ENCODE measurements at regions not wholly inside any gene's neighbourhood (a gene's known extent, or its start where the extent isn't known, plus 50 kb on each side); places are given as distances from the start of the nearest gene placed in this dataset.
A peak's percentile ranks its signal among the peaks of the same experiment; 100 is the strongest.
"Not testable (repeated sequence)": the region's sequence is repeated elsewhere in the genome, so short reads cannot be mapped to it uniquely, and the experiment has no call there.

GRCh38 chr14:51368721-51369163, 128.7 kb downstream of the TMX1 start:
- no peak for DNase-seq
- Histone ChIP-seq H3K27ac (peak overlapping the region in 1 of 2 donors; percentile 48), H3K4me3 (no peak overlapping the region), H3K36me3 (no peaks in the 10 kb centered on the region), H3K9me3 (no peaks in the 10 kb centered on the region), H3K27me3 (no peaks in the 10 kb centered on the region), H3K4me1 (no peaks in the 10 kb centered on the region)
- peak; percentile 32 for ATAC-seq
- TF ChIP-seq CTCF (IDR thresholded peaks at IDR 0.05): no peak
- intact Hi-C loops (cut with DNase I): no loop called here

GRCh38 chr14:51369814-51370213, 129.8 kb downstream of the TMX1 start:
- no peaks in the 10 kb centered on the region for H3K36me3 ChIP-seq
- intact Hi-C loops (cut with DNase I): no loop called here
- ATAC-seq: peak; percentile 33
- no peaks in the 10 kb centered on the region for H3K4me1 ChIP-seq
- H3K9me3 ChIP-seq: no peaks in the 10 kb centered on the region
- no peak overlapping the region for H3K27ac ChIP-seq
- peak in 1 of 2 donors; percentile 14 for TF ChIP-seq CTCF (IDR thresholded peaks at IDR 0.05)
- H3K27me3 ChIP-seq: no peaks in the 10 kb centered on the region
- DNase-seq: no peak
- no peak overlapping the region for H3K4me3 ChIP-seq

- Histone ChIP-seq H3K36me3 (no peaks in the 10 kb centered on the region), H3K4me1 (no peaks in the 10 kb centered on the region), H3K9me3 (no peaks in the 10 kb centered on the region), H3K27me3 (no peaks in the 10 kb centered on the region), H3K27ac (no peak overlapping the region), H3K4me3 (no peak overlapping the region)
- TF ChIP-seq CTCF (IDR thresholded peaks at IDR 0.05): no peak
- intact Hi-C loops (cut with DNase I): no loop called here
- DNase-seq: no peak
- ATAC-seq: no peak
These were observed 130.8 kb downstream of the TMX1 start for GRCh38 chr14:51370758-51371386.

- H3K36me3 ChIP-seq; H3K4me3 ChIP-seq; intact Hi-C loops (cut with DNase I); H3K27ac ChIP-seq; ATAC-seq; H3K9me3 ChIP-seq; DNase-seq; H3K4me1 ChIP-seq; H3K27me3 ChIP-seq: not testable (repeated sequence)
These were observed 137.1 kb downstream of the TMX1 start for GRCh38 chr14:51377186-51377585.

GRCh38 chr14:51382506-51382905, 142.5 kb downstream of the TMX1 start:
- no peaks in the 10 kb centered on the region for H3K9me3 ChIP-seq
- ATAC-seq (peak; percentile 95), DNase-seq (peak in 1 of 4 donors; percentile 39)
- H3K27ac ChIP-seq: no peak overlapping the region
- intact Hi-C loops (cut with DNase I): no loop called here
- no peaks in the 10 kb centered on the region for H3K27me3 ChIP-seq
- TF ChIP-seq CTCF (IDR thresholded peaks at IDR 0.05): no peak
- H3K36me3 ChIP-seq: no peaks in the 10 kb centered on the region
- peaks cover 0 to 5% of the 10 kb centered on the region in 2 donors for H3K4me1 ChIP-seq
- no peak overlapping the region for H3K4me3 ChIP-seq

GRCh38 chr14:51386411-51386810, 146.4 kb downstream of the TMX1 start:
- Histone ChIP-seq H3K27ac (no peak overlapping the region), H3K4me1 (peaks cover 0 to 5% of the 10 kb centered on the region in 2 donors), H3K27me3 (no peaks in the 10 kb centered on the region), H3K36me3 (no peaks in the 10 kb centered on the region), H3K9me3 (no peaks in the 10 kb centered on the region), H3K4me3 (no peak overlapping the region)
- DNase-seq (no peak), ATAC-seq (no peak)
- intact Hi-C loops (cut with DNase I): no loop called here
- TF ChIP-seq CTCF (IDR thresholded peaks at IDR 0.05): no peak

Measured in left lung (tissue), 4 donors.